ENCODE measurements at regions not wholly inside any gene's neighbourhood (a gene's known extent, or its start where the extent isn't known, plus 50 kb on each side); places are given as distances from the start of the nearest gene placed in this dataset.

DNA sequence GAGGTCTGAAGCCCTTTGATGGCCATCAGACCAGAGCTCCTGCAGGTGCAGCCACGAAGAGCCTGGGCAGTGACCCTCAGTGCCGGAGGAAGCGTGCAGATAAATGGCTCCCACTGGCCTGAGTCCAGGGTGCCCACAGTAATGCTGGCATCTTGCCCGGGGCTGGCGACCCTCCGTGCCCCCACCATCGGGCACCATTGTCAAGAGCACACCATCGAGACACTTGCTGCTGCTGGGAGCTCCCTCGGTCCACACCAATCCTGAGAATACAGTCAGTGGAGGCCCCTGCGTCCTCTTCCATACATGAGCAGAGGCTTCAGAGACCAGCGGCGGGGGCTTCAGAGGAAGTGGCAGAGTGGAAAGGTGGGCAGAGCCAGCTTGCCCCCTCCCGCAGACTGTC is 1448.3 kb downstream of the BRD1 start:
- no peak for TF ChIP-seq CTCF (IDR thresholded peaks at IDR 0.05)
- no peak for TF ChIP-seq ZFX (IDR thresholded peaks at IDR 0.05; ENCODE audit: borderline replicate concordance)
- no peak overlapping the region for H3K27ac ChIP-seq

DNA sequence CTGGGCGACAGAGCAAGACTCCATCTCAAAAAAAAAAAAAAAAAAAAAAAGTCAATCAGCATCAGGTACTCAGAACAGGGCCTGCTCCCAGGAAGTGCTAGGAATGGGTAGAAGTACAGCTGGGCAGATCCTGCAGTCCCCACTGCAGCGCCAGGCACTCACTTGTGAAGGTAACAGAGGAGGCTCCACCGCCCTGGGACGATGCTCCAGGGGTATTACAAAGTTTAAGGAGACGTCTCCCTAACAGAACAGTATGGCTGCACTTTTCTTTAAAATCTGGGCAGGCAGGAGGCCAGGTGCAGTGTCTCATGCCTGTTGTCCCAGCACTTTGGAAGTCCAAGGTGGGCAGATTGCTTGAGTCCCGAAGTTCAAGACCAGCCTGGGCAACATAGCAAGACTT is 1449.0 kb downstream of the BRD1 start:
- no peak overlapping the region for H3K27ac ChIP-seq
- TF ChIP-seq ZFX (IDR thresholded peaks at IDR 0.05; ENCODE audit: borderline replicate concordance) (no peak), CTCF (IDR thresholded peaks at IDR 0.05) (no peak)

GRCh38 chr22:48376936-48377712 is 1450.5 kb downstream of the BRD1 start:
- no peak overlapping the region for H3K27ac ChIP-seq
- TF ChIP-seq CTCF (IDR thresholded peaks at IDR 0.05) (no peak), ZFX (IDR thresholded peaks at IDR 0.05; ENCODE audit: borderline replicate concordance) (no peak)

GRCh38 chr22:48376428-48376827 is 1451.2 kb downstream of the BRD1 start:
- no peak for TF ChIP-seq CTCF (IDR thresholded peaks at IDR 0.05)
- TF ChIP-seq ZFX (IDR thresholded peaks at IDR 0.05; ENCODE audit: borderline replicate concordance), result no peak
- H3K27ac ChIP-seq, result no peak overlapping the region

DNA sequence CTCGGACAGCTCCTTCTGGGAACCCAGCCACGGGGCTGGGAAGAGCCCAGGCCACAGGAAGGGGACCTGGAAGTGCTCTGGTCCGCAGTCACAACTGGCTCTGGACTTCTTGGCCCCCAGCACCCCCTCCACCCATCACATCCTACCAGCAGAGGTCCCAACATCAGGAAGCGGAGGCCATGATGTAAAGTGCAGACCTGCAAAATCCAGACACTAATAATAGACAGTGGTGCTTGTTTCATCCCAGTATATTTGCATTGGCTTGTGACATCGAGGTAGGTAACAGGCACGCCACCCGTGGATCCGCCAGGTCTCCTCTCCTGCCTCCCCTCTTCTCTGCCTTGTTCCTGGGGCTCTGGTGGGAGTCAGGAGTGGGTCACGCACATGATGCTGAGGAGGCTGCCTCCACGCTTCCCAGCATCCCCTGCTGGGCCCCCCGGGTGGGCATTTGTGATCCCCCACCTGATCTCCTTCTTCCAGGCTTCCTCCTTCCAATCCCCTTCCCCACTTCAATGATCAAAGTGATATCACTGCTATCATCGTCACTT is 1454.0 kb downstream of the BRD1 start:
- H3K27ac ChIP-seq, result no peak overlapping the region

DNA sequence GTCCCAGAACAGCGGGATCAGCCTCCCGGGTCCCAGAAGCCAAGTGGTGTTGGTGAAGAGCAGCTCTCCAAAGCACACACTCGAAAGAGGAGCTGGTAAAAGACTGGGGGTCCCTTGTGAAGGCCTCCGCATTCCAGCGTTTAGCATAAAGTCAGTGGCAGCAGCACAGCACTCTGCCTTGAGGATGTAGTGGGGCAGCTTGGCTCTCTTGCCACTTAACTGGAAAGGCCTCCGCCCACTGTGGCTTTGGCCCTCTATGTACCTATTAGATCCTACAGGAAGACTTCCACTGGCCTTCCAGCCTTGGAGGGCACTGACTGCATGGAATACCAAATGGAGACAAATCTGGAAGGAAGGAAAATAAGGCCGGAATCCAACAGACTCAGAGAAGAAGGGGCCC is 1455.3 kb downstream of the BRD1 start:
- H3K27ac ChIP-seq, result no peak overlapping the region
- TF ChIP-seq CTCF (IDR thresholded peaks at IDR 0.05), result no peak
- no peak for TF ChIP-seq ZFX (IDR thresholded peaks at IDR 0.05; ENCODE audit: borderline replicate concordance)

More for the DNA sequence above, 1454.0 kb downstream of the BRD1 start:
- TF ChIP-seq ZFX (IDR thresholded peaks at IDR 0.05; ENCODE audit: borderline replicate concordance) (no peak), CTCF (IDR thresholded peaks at IDR 0.05) (no peak)

GRCh38 chr22:48371391-48371790 is 1456.3 kb downstream of the BRD1 start:
- TF ChIP-seq CTCF (IDR thresholded peaks at IDR 0.05), result no peak
- no peak for TF ChIP-seq ZFX (IDR thresholded peaks at IDR 0.05; ENCODE audit: borderline replicate concordance)
- no peak overlapping the region for H3K27ac ChIP-seq
